ENCODE measurements at regions not wholly inside any gene's neighbourhood (a gene's known extent, or its start where the extent isn't known, plus 50 kb on each side); places are given as distances from the start of the nearest gene placed in this dataset.

DNA sequence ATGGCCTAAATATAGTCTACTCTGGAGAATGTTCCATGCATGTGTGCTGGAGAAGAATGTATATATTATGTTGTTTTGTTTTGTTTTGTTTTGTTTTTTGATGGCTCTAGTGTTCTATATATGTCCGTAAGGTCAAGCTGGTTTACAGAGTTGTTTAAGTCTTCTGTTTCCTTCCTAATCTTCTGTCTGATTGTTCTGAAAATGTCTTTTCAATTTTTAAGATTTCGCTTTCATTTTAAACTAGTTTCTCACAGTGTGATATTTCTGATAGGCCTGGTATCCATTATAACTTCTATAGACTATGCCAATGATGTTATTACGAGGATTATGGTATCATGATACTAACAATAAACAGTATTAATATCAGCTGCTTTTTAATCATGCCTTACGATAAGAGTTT lies 1126.3 kb upstream of the SORCS1 start:
- no peak for DNase-seq

GRCh38 chr10:108275895-108276685 lies 1111.6 kb upstream of the SORCS1 start:
- DNase-seq = no peak

DNA sequence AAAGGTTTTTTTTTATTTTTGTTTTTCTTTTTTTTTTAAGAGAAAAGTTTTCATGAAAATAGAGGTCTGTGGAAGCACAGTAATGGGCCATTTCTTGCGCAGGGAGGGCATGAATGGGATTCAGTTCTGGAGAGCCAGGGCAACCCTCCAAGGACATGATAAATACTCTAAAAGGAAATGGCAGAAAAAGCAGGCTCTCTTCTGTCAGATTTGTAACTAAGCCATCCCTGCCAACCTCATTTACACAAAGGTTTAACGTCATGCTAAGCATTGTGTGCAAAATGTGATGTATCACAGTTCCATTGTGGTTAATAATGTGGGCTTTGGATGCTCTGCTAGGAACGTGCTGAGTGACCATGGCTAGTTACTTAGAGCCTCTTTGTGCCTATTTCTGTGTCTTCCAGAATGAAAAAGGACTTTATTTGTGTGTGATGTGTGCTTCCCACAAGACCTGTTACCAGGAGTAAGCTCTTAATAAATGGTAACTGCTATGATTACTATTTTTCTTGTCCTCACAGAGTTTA lies 1095.9 kb upstream of the SORCS1 start:
- DNase-seq = no peak

- no peak for DNase-seq
These were observed 1089.6 kb upstream of the SORCS1 start for GRCh38 chr10:108254089-108254488.

DNA sequence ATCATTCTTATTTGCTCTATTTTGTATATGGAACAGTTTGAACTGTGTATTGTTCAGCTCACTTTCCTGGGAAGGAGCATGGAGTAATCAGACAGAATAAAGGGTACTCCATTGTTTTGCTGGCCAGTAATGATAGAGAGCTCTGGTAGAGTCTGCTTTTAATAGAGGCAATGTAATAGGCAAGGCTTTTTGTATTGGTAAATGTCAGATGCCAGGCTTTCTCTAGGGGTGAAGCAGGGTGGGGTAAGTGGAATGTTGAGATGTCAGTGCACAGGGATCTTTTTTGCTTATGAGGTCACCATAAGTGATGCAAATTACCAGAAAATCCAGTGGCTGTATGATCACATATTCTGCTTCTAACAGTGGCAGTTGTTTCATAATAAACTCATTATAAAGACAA lies 1088.3 kb upstream of the SORCS1 start:
- no peak for DNase-seq

GRCh38 chr10:108250936-108251620 lies 1086.6 kb upstream of the SORCS1 start:
- no peak for DNase-seq

DNA sequence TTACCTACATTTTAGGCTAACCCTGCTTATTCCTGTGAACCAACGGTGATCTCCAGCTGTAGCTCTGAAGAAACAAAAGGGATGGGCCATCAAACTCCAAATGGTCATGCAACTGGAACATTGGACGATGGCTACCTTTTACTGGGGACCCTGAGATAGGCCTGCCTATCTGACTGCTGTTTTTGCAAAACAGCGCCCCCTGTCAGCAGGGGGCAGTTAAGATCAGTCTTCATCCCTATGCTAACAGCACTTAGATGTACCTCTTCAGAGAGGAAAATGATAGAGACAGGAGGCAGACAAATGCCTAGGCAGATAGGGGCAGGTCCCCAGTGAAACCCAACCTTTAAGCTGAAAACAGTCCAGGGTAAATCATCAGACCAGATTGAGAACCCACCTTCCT lies 1085.4 kb upstream of the SORCS1 start:
- no peak for DNase-seq

- DNase-seq = no peak
These were observed 1080.1 kb upstream of the SORCS1 start for GRCh38 chr10:108244443-108245228.

- DNase-seq = no peak
These were observed 1076.7 kb upstream of the SORCS1 start for GRCh38 chr10:108241166-108241565.

GRCh38 chr10:108238261-108238660 lies 1073.8 kb upstream of the SORCS1 start:
- no peak for DNase-seq

DNA sequence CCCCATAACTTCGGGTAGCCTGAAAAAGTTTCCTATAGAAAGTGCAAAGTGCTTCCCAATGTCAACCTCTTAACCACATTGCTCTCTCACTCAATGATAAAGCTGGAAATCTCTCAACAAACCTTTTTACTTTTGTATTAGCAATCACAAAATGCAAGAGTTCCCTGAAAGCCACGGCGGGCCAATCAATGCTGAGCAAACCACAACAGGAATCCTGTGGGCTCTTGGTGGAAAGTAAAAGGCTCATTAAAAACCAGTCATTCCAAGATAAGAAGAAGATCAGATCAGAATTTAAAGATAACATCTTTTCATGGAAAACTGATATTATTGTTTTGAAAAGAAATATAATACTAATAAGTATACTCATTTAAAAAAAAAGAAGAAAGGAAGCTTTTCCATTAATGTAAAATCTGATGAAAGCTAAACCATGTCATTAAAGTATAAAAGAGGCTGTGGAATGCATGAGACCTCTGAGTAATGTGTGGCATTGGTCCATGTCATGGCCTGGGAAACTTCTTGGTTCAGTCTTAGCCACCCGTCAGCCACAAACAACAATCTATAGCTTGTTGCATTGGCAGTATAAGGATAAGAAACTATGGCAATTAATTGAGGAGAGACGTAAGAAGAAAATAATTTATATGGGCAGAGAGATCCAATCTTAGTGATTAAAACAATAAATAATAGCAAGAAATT lies 1066.1 kb upstream of the SORCS1 start:
- no peak for DNase-seq

DNA sequence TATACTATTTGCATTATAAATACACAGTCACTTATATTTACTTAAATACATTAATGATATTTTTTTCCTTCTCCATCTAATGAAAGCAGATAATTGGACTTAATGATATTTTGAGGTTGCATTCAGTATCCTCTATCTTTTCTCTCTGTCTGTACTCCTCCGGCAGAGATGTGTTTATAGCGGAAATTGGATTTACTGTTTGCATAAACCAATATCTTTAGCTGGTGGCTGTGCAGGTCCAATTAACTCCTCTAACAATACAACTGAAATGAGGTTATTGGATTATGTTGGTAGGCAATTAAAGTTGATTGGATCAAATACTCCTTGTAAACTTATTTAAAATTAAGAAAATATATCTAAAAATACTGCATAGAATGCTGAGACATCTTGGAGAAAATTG lies 1044.2 kb upstream of the SORCS1 start:
- no peak for DNase-seq

- DNase-seq = no peak
These were observed 1043.5 kb upstream of the SORCS1 start for GRCh38 chr10:108208038-108208437.

GRCh38 chr10:108204528-108205305 lies 1040.2 kb upstream of the SORCS1 start:
- DNase-seq = no peak

- DNase-seq = no peak
These were observed 1039.5 kb upstream of the SORCS1 start for GRCh38 chr10:108203905-108204527.

DNA sequence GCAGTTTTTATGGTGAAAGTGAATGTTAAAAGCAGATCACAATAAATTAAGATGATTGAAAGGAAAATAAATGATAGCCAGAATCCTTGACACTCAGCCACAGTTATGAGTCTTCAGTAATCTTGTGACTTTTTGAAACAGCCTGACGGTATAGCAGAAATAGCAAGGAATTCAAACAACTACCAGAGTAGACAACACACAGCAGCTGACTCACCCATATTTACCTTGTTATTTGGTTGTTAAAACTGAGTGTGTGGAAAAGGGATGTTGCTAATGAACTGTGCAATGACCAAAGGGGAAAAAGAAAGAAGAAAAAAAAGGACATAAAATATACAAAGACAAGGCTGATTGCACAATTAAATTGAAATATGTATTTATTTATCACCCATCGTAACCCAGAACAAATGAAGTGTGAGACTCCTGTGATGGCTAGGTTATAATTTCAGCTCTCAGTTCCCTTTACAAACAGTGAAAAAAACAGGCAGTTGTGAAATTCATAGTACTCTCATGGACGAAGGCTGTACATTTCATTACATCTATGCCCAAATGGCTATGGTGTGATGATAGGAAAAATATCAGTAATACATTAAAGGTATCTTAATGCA lies 1023.0 kb upstream of the SORCS1 start:
- DNase-seq = no peak

DNA sequence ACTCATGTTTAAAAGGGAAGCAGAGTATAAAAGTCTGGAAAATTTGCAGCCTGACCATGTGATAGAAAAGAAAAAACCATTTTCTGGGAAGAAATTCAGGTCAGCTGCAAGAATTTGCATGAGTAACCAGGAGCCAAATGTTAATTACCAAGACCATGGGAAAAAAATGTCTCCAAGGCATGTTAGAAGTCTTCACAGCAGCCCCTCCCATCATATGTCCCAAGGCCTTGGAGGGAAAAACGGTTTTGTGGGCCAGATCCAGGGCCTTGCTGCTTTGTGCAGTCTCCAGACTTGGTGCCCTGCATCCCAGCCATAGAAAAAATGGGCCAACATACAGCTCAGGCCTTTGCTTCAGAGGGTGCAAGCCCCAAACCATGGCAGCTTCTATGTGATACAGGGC lies 1019.6 kb upstream of the SORCS1 start:
- no peak for DNase-seq

- no peak for DNase-seq
These were observed 1016.4 kb upstream of the SORCS1 start for GRCh38 chr10:108180878-108181277.

GRCh38 chr10:108169846-108170245 lies 1005.3 kb upstream of the SORCS1 start:
- DNase-seq = no peak

GRCh38 chr10:108167766-108168165 lies 1003.3 kb upstream of the SORCS1 start:
- DNase-seq = no peak

- no peak for DNase-seq
These were observed 1001.9 kb upstream of the SORCS1 start for GRCh38 chr10:108166401-108166800.
